OCI-LY7 (cell line): ENCODE measurements at regions not wholly inside any gene's neighbourhood (a gene's known extent, or its start where the extent isn't known, plus 50 kb on each side); places are given as distances from the start of the nearest gene placed in this dataset.

Experiments
- BruUV-seq: library from RNA; stranded (reverse); fragments of 400-500 nt; replicated peaks from 2 replicates; lab custom pipeline; 2021; lab: Mats Ljungman, UMichigan
- CTCF ChIA-PET: fragments of 300-600 bp; sonication (Branson Sonifier 250); formaldehyde crosslinking; loops from one replicate; lab custom pipeline; 2022; ENCODE audit warnings: antibody characterized with exemption; ENCODE audit not compliant: unreplicated experiment; lab: Charles Lee
- POLR2A ChIA-PET: fragments of 300-600 bp; sonication (Branson Sonifier 250); formaldehyde crosslinking; loops from one replicate; lab custom pipeline; 2022; ENCODE audit warnings: antibody characterized with exemption; lab: Charles Lee
- DNase-seq: peaks from one replicate; pipeline ENCODE4 v3.0.0-alpha.2; 2015; ENCODE audit warnings: low spot score
- H2AFZ ChIP-seq: fragments of 200-600 bp; sonication (generic), shearing (Covaris generic); 2 replicates; pipeline ENCODE4 v1.6.1; 2014; ENCODE audit warnings: mild to moderate bottlenecking, antibody characterized with exemption, low read length, moderate library complexity
- H3K27ac ChIP-seq: fragments of 200-600 bp; sonication (generic); 2 replicates; pipeline ENCODE4 v1.5.1; 2014; ENCODE audit warnings: mixed run types, low read depth, mild to moderate bottlenecking, moderate library complexity, low read length, inconsistent platforms; ENCODE audit not compliant: poor library complexity, severe bottlenecking
- H3K36me3 ChIP-seq: fragments of 200-600 bp; sonication (generic); 2 replicates; pipeline ENCODE4 v1.6.1; 2014; ENCODE audit warnings: mild to moderate bottlenecking, antibody characterized with exemption, low read length, moderate library complexity, mixed read lengths; ENCODE audit not compliant: insufficient read depth
- H3K4me1 ChIP-seq: fragments of 200-600 bp; sonication (generic); 2 replicates; pipeline ENCODE4 v1.5.1; 2014; ENCODE audit warnings: mild to moderate bottlenecking, low read length; ENCODE audit not compliant: insufficient read depth, poor library complexity, severe bottlenecking
- H3K4me2 ChIP-seq: fragments of 200-600 bp; sonication (generic); 2 replicates; pipeline ENCODE4 v1.6.1; 2014; ENCODE audit warnings: mild to moderate bottlenecking, low read length
- H3K4me3 ChIP-seq: fragments of 200-600 bp; sonication (generic); 2 replicates; pipeline ENCODE4 v1.5.1; 2014; ENCODE audit warnings: mild to moderate bottlenecking, low read depth, low read length; ENCODE audit not compliant: poor library complexity, severe bottlenecking
- H3K79me2 ChIP-seq: fragments of 200-600 bp; sonication (generic); 2 replicates; pipeline ENCODE4 v1.6.1; 2016; ENCODE audit warnings: low read depth, mild to moderate bottlenecking, low read length, moderate library complexity, mixed read lengths; ENCODE audit not compliant: insufficient read depth
- H3K9me2 ChIP-seq: fragments of 200-600 bp; sonication (generic); 2 replicates; pipeline ENCODE4 v1.6.1; 2016; ENCODE audit warnings: mild to moderate bottlenecking, low read length, mixed read lengths; ENCODE audit not compliant: insufficient read depth
- H3K9me3 ChIP-seq: fragments of 200-600 bp; sonication (generic); 2 replicates; pipeline ENCODE4 v1.6.1; 2014; ENCODE audit warnings: mild to moderate bottlenecking, mixed run types, low read length, mixed read lengths
- H4K20me1 ChIP-seq: fragments of 200-600 bp; sonication (generic); 2 replicates; pipeline ENCODE4 v1.6.1; 2014; ENCODE audit warnings: mild to moderate bottlenecking, antibody characterized with exemption, low read length, moderate library complexity, mixed read lengths; ENCODE audit not compliant: insufficient read depth
- CTCF ChIP-seq: fragments of 200-600 bp; sonication (generic); conservative IDR thresholded peaks from 2 replicates; pipeline ENCODE4 v1.5.1; 2014; ENCODE audit warnings: mild to moderate bottlenecking, antibody characterized with exemption, low read length, moderate library complexity, mixed read lengths
- EZH2phosphoT487 ChIP-seq: fragments of 200-600 bp; sonication (generic); IDR thresholded peaks from 2 replicates; pipeline ENCODE4 v1.6.1; 2018; ENCODE audit warnings: low read depth, borderline replicate concordance, mild to moderate bottlenecking, mixed run types, antibody characterized with exemption, low read length, moderate library complexity, mixed read lengths
- intact Hi-C: fragments of 100-400 bp; cut with micrococcal nuclease; formaldehyde crosslinking; loops from one replicate; pipeline ENCODE4 v1.10.0; 2022; ENCODE audit not compliant: unreplicated experiment

DNA sequence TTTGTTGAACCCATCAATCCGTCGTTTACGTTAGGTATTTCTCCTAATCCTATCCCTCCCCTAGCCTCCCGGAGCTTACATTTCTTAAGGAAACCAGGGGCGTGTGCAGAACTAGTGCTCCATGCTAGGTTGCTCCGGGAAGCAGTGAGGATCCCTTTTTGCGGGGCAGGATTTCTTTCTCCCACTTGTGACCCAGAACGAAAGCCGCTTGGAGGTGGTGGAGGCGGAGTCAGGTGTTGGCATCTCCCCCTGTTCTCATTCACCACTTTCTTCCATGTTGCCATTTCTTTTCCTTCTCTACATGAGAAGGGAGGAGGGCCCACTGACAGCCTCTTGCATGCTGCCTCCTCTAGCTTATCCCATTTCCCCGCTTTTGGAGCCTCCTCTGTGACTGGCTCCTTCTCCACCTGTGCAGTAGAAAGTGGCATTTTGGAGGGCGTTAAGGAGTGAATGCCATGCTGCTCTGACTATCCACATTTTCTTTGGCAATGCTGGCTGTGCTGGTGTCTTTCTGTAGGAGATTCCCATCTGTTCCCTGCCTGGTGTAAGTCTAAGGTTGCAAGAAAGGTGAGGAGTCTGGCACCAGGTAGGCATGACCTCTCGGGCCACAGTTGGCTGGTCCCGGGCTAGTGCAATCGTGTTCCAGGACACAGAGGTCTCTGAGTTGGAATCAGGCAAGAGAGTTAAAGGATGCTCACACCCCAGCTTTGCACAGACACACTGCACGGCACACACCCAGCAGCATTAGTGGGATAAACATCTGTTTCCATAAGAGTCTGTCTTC lies 89.5 kb downstream of the ACKR3 start:
- H3K4me2 ChIP-seq, result no peak overlapping the region
- CTCF ChIA-PET, result no interaction called here
- H3K4me3 ChIP-seq, result no peak overlapping the region
- BruUV-seq, result no TSS peak
- H2AFZ ChIP-seq, result no peak overlapping the region
- intact Hi-C loops, result no loop called here
- H3K27ac ChIP-seq, result no peak overlapping the region
- TF ChIP-seq CTCF (no peak), EZH2phosphoT487 (no peak)
- no peak for DNase-seq
- H3K79me2 ChIP-seq, result no peaks in the 10 kb centered on the region
- POLR2A ChIA-PET, result no interaction called here
- H3K36me3 ChIP-seq, result no peaks in the 10 kb centered on the region
- H3K9me2 ChIP-seq, result no peaks in the 10 kb centered on the region; the same call in 1 of the 2 replicates
- H4K20me1 ChIP-seq, result no peaks in the 10 kb centered on the region
- no peaks in the 10 kb centered on the region for H3K9me3 ChIP-seq
- no peaks in the 10 kb centered on the region for H3K4me1 ChIP-seq

GRCh38 chr2:236659758-236660150 lies 90.1 kb downstream of the ACKR3 start:
- DNase-seq, result no peak
- BruUV-seq, result no TSS peak

More at GRCh38 chr2:236659758-236660150, 90.1 kb downstream of the ACKR3 start:
- no peak overlapping the region for H3K4me2 ChIP-seq
- ChIA-PET CTCF (no interaction called here), POLR2A (no interaction called here)
- intact Hi-C loops, result no loop called here
- H3K9me2 ChIP-seq, result no peaks in the 10 kb centered on the region; the same call in 1 of the 2 replicates
- no peak overlapping the region for H3K4me3 ChIP-seq
- no peaks in the 10 kb centered on the region for H3K36me3 ChIP-seq
- H3K79me2 ChIP-seq, result no peaks in the 10 kb centered on the region
- H3K27ac ChIP-seq, result no peak overlapping the region
- TF ChIP-seq EZH2phosphoT487 (no peak), CTCF (no peak)
- no peak overlapping the region for H2AFZ ChIP-seq
- no peaks in the 10 kb centered on the region for H4K20me1 ChIP-seq
- no peaks in the 10 kb centered on the region for H3K9me3 ChIP-seq
- H3K4me1 ChIP-seq, result no peaks in the 10 kb centered on the region
